ENCODE measurements at regions not wholly inside any gene's neighbourhood (a gene's known extent, or its start where the extent isn't known, plus 50 kb on each side); places are given as distances from the start of the nearest gene placed in this dataset.

DNA sequence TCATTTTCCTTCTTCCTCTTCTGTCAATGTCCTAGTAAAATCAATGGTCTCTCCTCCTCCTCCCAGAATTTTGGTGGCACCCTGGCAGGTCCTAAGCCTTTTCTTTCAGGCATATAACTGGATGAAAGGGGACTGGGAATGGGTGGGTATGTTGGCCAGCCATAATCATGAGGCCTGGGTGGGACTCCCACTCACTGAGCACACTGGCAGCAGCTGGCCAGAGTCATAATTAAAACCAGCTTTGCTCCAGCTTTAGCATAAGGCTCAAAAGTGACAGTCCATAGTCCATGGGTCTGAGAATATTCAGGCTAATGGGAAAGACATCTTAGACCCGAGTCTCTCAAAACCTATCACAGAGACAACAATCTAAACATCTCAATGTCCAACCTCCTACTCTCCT, 190.0 kb upstream of the BTBD3 start:
- H3K4me2 ChIP-seq (ENCODE audit: low read length) = no peak overlapping the region
- ChIA-PET RAD21 (ENCODE audit: low non-redundant PET in 1 of 2, low total read pairs in 2 of 2, uncharacterized antibody in 2 of 2, unreplicated experiment in 2 of 2) (no interaction called here), CTCF (no interaction called here), POLR2A (no interaction called here)
- H3K27ac ChIP-seq (ENCODE audit: low read depth, low read length) = no peak overlapping the region
- H3K36me3 ChIP-seq (ENCODE audit: control insufficient read depth in 1 of 2, insufficient read depth in 2 of 2, low read length in 2 of 2) = no peaks in the 10 kb centered on the region
- no peak overlapping the region for H3K4me3 ChIP-seq (replicated peaks in 1 of 2; ENCODE audit: low read depth in 1 of 2, low read length in 2 of 2)
- DNase-seq (ENCODE audit: low read depth, low spot score) = no peak
- no peaks in the 10 kb centered on the region for H4K20me1 ChIP-seq (ENCODE audit: insufficient read depth)
- no peaks in the 10 kb centered on the region; the same call in 1 of the 2 replicates for H3K27me3 ChIP-seq (ENCODE audit: insufficient read depth, low read length)
- H3K9ac ChIP-seq (ENCODE audit: low read length) = no peak overlapping the region
- intact Hi-C loops (cut with micrococcal nuclease) = no loop called here
- H3K9me3 ChIP-seq (ENCODE audit: control insufficient read depth in 1 of 2, insufficient read depth in 1 of 2, low read depth in 1 of 2, low read length in 2 of 2) = no peaks in the 10 kb centered on the region
- no peaks in the 10 kb centered on the region for H3K79me2 ChIP-seq (ENCODE audit: insufficient read depth, low read length)
- H3K4me1 ChIP-seq (ENCODE audit: control insufficient read depth in 1 of 2, insufficient read depth in 2 of 2, low read length in 2 of 2) = no peaks in the 10 kb centered on the region
- BruUV-seq (replicated peaks) = no TSS peak
- ATAC-seq = no peak
- no peaks in the 10 kb centered on the region for H3K9me2 ChIP-seq (ENCODE audit: insufficient read depth)
- H2AFZ ChIP-seq (ENCODE audit: low read depth, low read length, poor library complexity, severe bottlenecking) = no peak overlapping the region
- TF ChIP-seq SIN3A (IDR thresholded peaks at IDR 0.05; ENCODE audit: low read depth) (no peak), CTCF (IDR thresholded peaks at IDR 0.05 in 2 of 3, conservative IDR thresholded peaks at IDR 0.05 in 1 of 3; ENCODE audit: borderline replicate concordance in 1 of 3, insufficient read depth in 1 of 3, low read depth in 2 of 3, low read length in 2 of 3) (no peak), REST (IDR thresholded peaks at IDR 0.05; ENCODE audit: low read depth) (no peak), EZH2 (IDR thresholded peaks at IDR 0.05) (no peak), ZNF274 (IDR thresholded peaks at IDR 0.05; ENCODE audit: low read depth, low read length) (no peak), CBX3 (IDR thresholded peaks at IDR 0.05; ENCODE audit: low read depth) (no peak), YY1 (IDR thresholded peaks at IDR 0.05; ENCODE audit: extremely low read depth, insufficient replicate concordance, low read depth, low read length) (no peak), EGR1 (IDR thresholded peaks at IDR 0.05; ENCODE audit: low read depth) (no peak), ZFX (IDR thresholded peaks at IDR 0.05) (no peak), FOSL1 (IDR thresholded peaks at IDR 0.05; ENCODE audit: low read depth) (no peak), POLR2AphosphoS5 (IDR thresholded peaks at IDR 0.05; ENCODE audit: low read depth, low read length) (no peak), ELF1 (IDR thresholded peaks at IDR 0.05; ENCODE audit: borderline replicate concordance, low read depth) (no peak), EZH2phosphoT487 (IDR thresholded peaks at IDR 0.05; ENCODE audit: borderline replicate concordance) (no peak), ZBTB33 (IDR thresholded peaks at IDR 0.05; ENCODE audit: extremely low read depth, insufficient replicate concordance, low read length) (no peak)
- TF ChIP-seq, protein P1, sequence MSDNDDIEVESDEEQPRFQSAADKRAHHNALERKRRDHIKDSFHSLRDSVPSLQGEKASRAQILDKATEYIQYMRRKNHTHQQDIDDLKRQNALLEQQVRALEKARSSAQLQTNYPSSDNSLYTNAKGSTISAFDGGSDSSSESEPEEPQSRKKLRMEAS (IDR thresholded peaks at IDR 0.05) = no peak
- TF ChIP-seq, protein P2, sequence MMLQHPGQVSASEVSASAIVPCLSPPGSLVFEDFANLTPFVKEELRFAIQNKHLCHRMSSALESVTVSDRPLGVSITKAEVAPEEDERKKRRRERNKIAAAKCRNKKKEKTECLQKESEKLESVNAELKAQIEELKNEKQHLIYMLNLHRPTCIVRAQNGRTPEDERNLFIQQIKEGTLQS (IDR thresholded peaks at IDR 0.05) = no peak
